Stimulated activated naive CD8-positive, alpha-beta T cell treated with anti-CD3 and anti-CD28 coated beads, Interleukin-15, Interleukin-2, amounts not matched to agents 100 ng/mL and 50 ng/mL, for 24 hours (primary cell): ENCODE measurements at regions not wholly inside any gene's neighbourhood (a gene's known extent, or its start where the extent isn't known, plus 50 kb on each side); places are given as distances from the start of the nearest gene placed in this dataset.

ENCODE experiments used
- H3K27ac Mint-ChIP-seq: one replicate; pipeline ENCODE4 v1.8.0; 2021; ENCODE audit warnings: mild to moderate bottlenecking, mixed read lengths
- H3K27me3 Mint-ChIP-seq: one replicate; pipeline ENCODE4 v1.8.0; 2021; ENCODE audit warnings: mixed read lengths
- H3K36me3 Mint-ChIP-seq: one replicate; pipeline ENCODE4 v1.8.0; 2021; ENCODE audit warnings: low read depth, mixed read lengths
- H3K4me1 Mint-ChIP-seq: one replicate; pipeline ENCODE4 v1.8.0; 2021; ENCODE audit warnings: low read depth, mixed read lengths
- H3K4me3 Mint-ChIP-seq: one replicate; pipeline ENCODE4 v1.8.0; 2021; ENCODE audit warnings: mild to moderate bottlenecking, mixed read lengths
- H3K9me3 Mint-ChIP-seq: one replicate; pipeline ENCODE4 v1.8.0; 2021; ENCODE audit warnings: mixed read lengths

GRCh38 chr13:90690458-90691080 lies 656.9 kb upstream of the MIR17HG start:
- H3K4me1 Mint-ChIP-seq, result no peaks in the 10 kb centered on the region
- no peak overlapping the region for H3K27ac Mint-ChIP-seq
- no peak overlapping the region for H3K4me3 Mint-ChIP-seq
- H3K36me3 Mint-ChIP-seq, result no peaks in the 10 kb centered on the region
- H3K27me3 Mint-ChIP-seq, result no peaks in the 10 kb centered on the region
- no peaks in the 10 kb centered on the region for H3K9me3 Mint-ChIP-seq

GRCh38 chr13:90696254-90696653 lies 651.2 kb upstream of the MIR17HG start:
- no peak overlapping the region for H3K4me3 Mint-ChIP-seq
- no peaks in the 10 kb centered on the region for H3K9me3 Mint-ChIP-seq
- H3K27me3 Mint-ChIP-seq, result no peaks in the 10 kb centered on the region
- no peaks in the 10 kb centered on the region for H3K36me3 Mint-ChIP-seq
- no peak overlapping the region for H3K27ac Mint-ChIP-seq
- no peaks in the 10 kb centered on the region for H3K4me1 Mint-ChIP-seq

GRCh38 chr13:90696656-90697055 lies 650.8 kb upstream of the MIR17HG start:
- no peaks in the 10 kb centered on the region for H3K9me3 Mint-ChIP-seq

GRCh38 chr13:90700340-90700739 lies 647.1 kb upstream of the MIR17HG start:
- Mint-ChIP-seq H3K27me3 (no peaks in the 10 kb centered on the region), H3K4me3 (no peak overlapping the region), H3K27ac (no peak overlapping the region), H3K9me3 (peaks cover 7% of the 10 kb centered on the region), H3K4me1 (no peaks in the 10 kb centered on the region), H3K36me3 (no peaks in the 10 kb centered on the region)

More at GRCh38 chr13:90696656-90697055, 650.8 kb upstream of the MIR17HG start:
- Mint-ChIP-seq H3K27ac (no peak overlapping the region), H3K36me3 (no peaks in the 10 kb centered on the region), H3K4me3 (no peak overlapping the region), H3K4me1 (no peaks in the 10 kb centered on the region), H3K27me3 (no peaks in the 10 kb centered on the region)

- H3K4me1 Mint-ChIP-seq, result no peaks in the 10 kb centered on the region
- peaks cover 7% of the 10 kb centered on the region for H3K9me3 Mint-ChIP-seq
- H3K4me3 Mint-ChIP-seq, result no peak overlapping the region
- H3K36me3 Mint-ChIP-seq, result no peaks in the 10 kb centered on the region
- H3K27me3 Mint-ChIP-seq, result no peaks in the 10 kb centered on the region
- no peak overlapping the region for H3K27ac Mint-ChIP-seq
Measured at GRCh38 chr13:90701264-90701663, 646.2 kb upstream of the MIR17HG start.

- no peaks in the 10 kb centered on the region for H3K4me1 Mint-ChIP-seq
- no peak overlapping the region for H3K4me3 Mint-ChIP-seq
- no peaks in the 10 kb centered on the region for H3K27me3 Mint-ChIP-seq
- H3K9me3 Mint-ChIP-seq, result peaks cover 7% of the 10 kb centered on the region
- H3K36me3 Mint-ChIP-seq, result no peaks in the 10 kb centered on the region
- no peak overlapping the region for H3K27ac Mint-ChIP-seq
Measured at GRCh38 chr13:90702050-90702449, 645.4 kb upstream of the MIR17HG start.

GRCh38 chr13:90706631-90707030 lies 640.9 kb upstream of the MIR17HG start:
- Mint-ChIP-seq H3K36me3 (no peaks in the 10 kb centered on the region), H3K4me1 (no peaks in the 10 kb centered on the region), H3K27me3 (no peaks in the 10 kb centered on the region), H3K27ac (no peak overlapping the region), H3K4me3 (no peak overlapping the region), H3K9me3 (peaks cover 10% of the 10 kb centered on the region)

- no peak overlapping the region for H3K27ac Mint-ChIP-seq
- H3K36me3 Mint-ChIP-seq, result no peaks in the 10 kb centered on the region
- no peaks in the 10 kb centered on the region for H3K27me3 Mint-ChIP-seq
- peaks cover 9% of the 10 kb centered on the region for H3K9me3 Mint-ChIP-seq
- no peak overlapping the region for H3K4me3 Mint-ChIP-seq
- no peaks in the 10 kb centered on the region for H3K4me1 Mint-ChIP-seq
Measured at GRCh38 chr13:90708128-90708527, 639.4 kb upstream of the MIR17HG start.

GRCh38 chr13:90709319-90709718 lies 638.2 kb upstream of the MIR17HG start:
- Mint-ChIP-seq H3K4me1 (no peaks in the 10 kb centered on the region), H3K36me3 (no peaks in the 10 kb centered on the region), H3K27me3 (no peaks in the 10 kb centered on the region), H3K4me3 (no peak overlapping the region), H3K9me3 (peaks cover 9% of the 10 kb centered on the region), H3K27ac (no peak overlapping the region)

- Mint-ChIP-seq H3K9me3 (peaks cover 9% of the 10 kb centered on the region), H3K27me3 (no peaks in the 10 kb centered on the region), H3K4me1 (no peaks in the 10 kb centered on the region), H3K4me3 (no peak overlapping the region), H3K36me3 (no peaks in the 10 kb centered on the region), H3K27ac (no peak overlapping the region)
Measured at GRCh38 chr13:90710164-90710759, 637.2 kb upstream of the MIR17HG start.

GRCh38 chr13:90713441-90714133 lies 633.9 kb upstream of the MIR17HG start:
- H3K4me1 Mint-ChIP-seq, result no peaks in the 10 kb centered on the region
- no peak overlapping the region for H3K27ac Mint-ChIP-seq
- peaks cover 8% of the 10 kb centered on the region for H3K9me3 Mint-ChIP-seq
- no peaks in the 10 kb centered on the region for H3K27me3 Mint-ChIP-seq
- H3K36me3 Mint-ChIP-seq, result no peaks in the 10 kb centered on the region
- no peak overlapping the region for H3K4me3 Mint-ChIP-seq

GRCh38 chr13:90715485-90715884 lies 632.0 kb upstream of the MIR17HG start:
- Mint-ChIP-seq H3K27me3 (no peaks in the 10 kb centered on the region), H3K9me3 (peaks cover 12% of the 10 kb centered on the region), H3K27ac (no peak overlapping the region), H3K4me3 (no peak overlapping the region), H3K4me1 (no peaks in the 10 kb centered on the region), H3K36me3 (no peaks in the 10 kb centered on the region)

- Mint-ChIP-seq H3K4me1 (no peaks in the 10 kb centered on the region), H3K9me3 (peaks cover 17% of the 10 kb centered on the region)
Measured at GRCh38 chr13:90717451-90717936, 630.0 kb upstream of the MIR17HG start.

GRCh38 chr13:90719461-90719860 lies 628.0 kb upstream of the MIR17HG start:
- H3K4me3 Mint-ChIP-seq, result no peak overlapping the region
- H3K27ac Mint-ChIP-seq, result no peak overlapping the region
- H3K27me3 Mint-ChIP-seq, result no peaks in the 10 kb centered on the region
- H3K9me3 Mint-ChIP-seq, result peaks cover 13% of the 10 kb centered on the region
- no peaks in the 10 kb centered on the region for H3K4me1 Mint-ChIP-seq
- H3K36me3 Mint-ChIP-seq, result no peaks in the 10 kb centered on the region

More at GRCh38 chr13:90717451-90717936, 630.0 kb upstream of the MIR17HG start:
- Mint-ChIP-seq H3K4me3 (no peak overlapping the region), H3K36me3 (no peaks in the 10 kb centered on the region), H3K27me3 (no peaks in the 10 kb centered on the region), H3K27ac (no peak overlapping the region)

GRCh38 chr13:90721937-90722336 lies 625.5 kb upstream of the MIR17HG start:
- peaks cover 13% of the 10 kb centered on the region for H3K9me3 Mint-ChIP-seq
- no peak overlapping the region for H3K4me3 Mint-ChIP-seq
- no peaks in the 10 kb centered on the region for H3K4me1 Mint-ChIP-seq
- H3K27me3 Mint-ChIP-seq, result no peaks in the 10 kb centered on the region
- H3K27ac Mint-ChIP-seq, result no peak overlapping the region
- H3K36me3 Mint-ChIP-seq, result no peaks in the 10 kb centered on the region
